Activated naive CD4-positive, alpha-beta T cell treated with anti-CD3 and anti-CD28 coated beads, Interleukin-2, amount 10 ng/mL, durations not matched to agents 7 days and 5 days (primary cell): ENCODE measurements at regions not wholly inside any gene's neighbourhood (a gene's known extent, or its start where the extent isn't known, plus 50 kb on each side); places are given as distances from the start of the nearest gene placed in this dataset.
"Not testable (repeated sequence)": the region's sequence is repeated elsewhere in the genome, so short reads cannot be mapped to it uniquely, and the experiment has no call there.

Source experiments
- CTCF ChIA-PET: fragments of 350-600 bp; sonication (Branson Sonifier 250); formaldehyde crosslinking; loops from one replicate; lab custom pipeline; 2021; ENCODE audit warnings: antibody characterized with exemption; lab: Charles Lee
- DNase-seq: peaks from one replicate; pipeline ENCODE4 v3.0.0-alpha.2; 2020
- H3K27ac Mint-ChIP-seq: one replicate; pipeline ENCODE4 v1.8.0; 2021; ENCODE audit warnings: mild to moderate bottlenecking, moderate library complexity, mixed read lengths
- H3K27me3 Mint-ChIP-seq: one replicate; pipeline ENCODE4 v1.8.0; 2021; ENCODE audit warnings: mild to moderate bottlenecking, mixed read lengths
- H3K36me3 Mint-ChIP-seq: one replicate; pipeline ENCODE4 v1.8.0; 2021; ENCODE audit warnings: mixed read lengths
- H3K4me1 Mint-ChIP-seq: one replicate; pipeline ENCODE4 v1.8.0; 2021; ENCODE audit warnings: mixed read lengths
- H3K4me3 Mint-ChIP-seq: one replicate; pipeline ENCODE4 v1.8.0; 2021; ENCODE audit warnings: mild to moderate bottlenecking, moderate library complexity, mixed read lengths
- H3K9me3 Mint-ChIP-seq: one replicate; pipeline ENCODE4 v1.8.0; 2021; ENCODE audit warnings: mixed read lengths

GRCh38 chr1:157315544-157315943, 177.3 kb upstream of the ETV3 start:
- Mint-ChIP-seq H3K36me3 (no peaks in the 10 kb centered on the region), H3K27ac (no peak overlapping the region), H3K4me3 (no peak overlapping the region), H3K9me3 (peaks cover 16% of the 10 kb centered on the region), H3K4me1 (no peaks in the 10 kb centered on the region), H3K27me3 (peaks cover 32% of the 10 kb centered on the region)
- DNase-seq, result no peak
- CTCF ChIA-PET, result no interaction called here

- no peak overlapping the region for H3K4me3 Mint-ChIP-seq
- H3K36me3 Mint-ChIP-seq, result no peaks in the 10 kb centered on the region
- H3K4me1 Mint-ChIP-seq, result no peaks in the 10 kb centered on the region
- no peak overlapping the region for H3K27ac Mint-ChIP-seq
- peaks cover 13% of the 10 kb centered on the region for H3K9me3 Mint-ChIP-seq
- CTCF ChIA-PET, result no interaction called here
- peaks cover 35% of the 10 kb centered on the region for H3K27me3 Mint-ChIP-seq
- DNase-seq, result no peak
Observed at GRCh38 chr1:157314408-157314807, 176.2 kb upstream of the ETV3 start.

GRCh38 chr1:157313240-157313807, 175.1 kb upstream of the ETV3 start:
- Mint-ChIP-seq H3K27ac (no peak overlapping the region), H3K9me3 (peaks cover 7% of the 10 kb centered on the region), H3K4me3 (no peak overlapping the region), H3K4me1 (no peaks in the 10 kb centered on the region), H3K36me3 (no peaks in the 10 kb centered on the region), H3K27me3 (peaks cover 44% of the 10 kb centered on the region)
- CTCF ChIA-PET, result no interaction called here
- DNase-seq, result no peak

GRCh38 chr1:157312082-157312812, 174.1 kb upstream of the ETV3 start:
- CTCF ChIA-PET, result no interaction called here
- peaks cover 48% of the 10 kb centered on the region for H3K27me3 Mint-ChIP-seq
- peaks cover 1% of the 10 kb centered on the region for H3K9me3 Mint-ChIP-seq
- H3K4me3 Mint-ChIP-seq, result no peak overlapping the region
- no peak for DNase-seq
- no peak overlapping the region for H3K27ac Mint-ChIP-seq
- H3K36me3 Mint-ChIP-seq, result no peaks in the 10 kb centered on the region
- H3K4me1 Mint-ChIP-seq, result no peaks in the 10 kb centered on the region

DNA sequence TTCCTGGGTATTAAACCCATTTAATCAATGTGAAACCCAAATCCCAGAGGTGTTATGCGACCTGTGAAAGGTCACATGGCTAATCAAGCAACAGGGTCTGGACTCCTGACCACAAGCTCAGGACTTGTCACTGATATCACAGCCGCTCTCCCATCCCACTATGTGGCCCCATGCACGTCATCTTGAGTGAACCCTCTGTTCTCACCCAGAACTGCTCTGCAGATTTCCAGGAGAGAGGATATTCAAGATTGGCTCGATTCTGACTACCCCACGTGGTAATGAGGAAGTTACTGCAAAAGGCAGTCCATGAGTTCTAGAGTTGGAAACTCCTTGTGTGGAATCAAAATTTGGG, 173.5 kb upstream of the ETV3 start:
- Mint-ChIP-seq H3K36me3 (no peaks in the 10 kb centered on the region), H3K4me3 (no peak overlapping the region), H3K9me3 (peaks cover 1% of the 10 kb centered on the region), H3K4me1 (no peaks in the 10 kb centered on the region), H3K27ac (no peak overlapping the region), H3K27me3 (peaks cover 53% of the 10 kb centered on the region)
- CTCF ChIA-PET, result no interaction called here
- DNase-seq, result no peak

- H3K4me3 Mint-ChIP-seq, H3K4me1 Mint-ChIP-seq, H3K9me3 Mint-ChIP-seq, CTCF ChIA-PET, DNase-seq, H3K36me3 Mint-ChIP-seq, H3K27ac Mint-ChIP-seq: not testable (repeated sequence)
- peaks cover 53% of the 10 kb centered on the region for H3K27me3 Mint-ChIP-seq
Observed at GRCh38 chr1:157310805-157311729, 172.9 kb upstream of the ETV3 start.

DNA sequence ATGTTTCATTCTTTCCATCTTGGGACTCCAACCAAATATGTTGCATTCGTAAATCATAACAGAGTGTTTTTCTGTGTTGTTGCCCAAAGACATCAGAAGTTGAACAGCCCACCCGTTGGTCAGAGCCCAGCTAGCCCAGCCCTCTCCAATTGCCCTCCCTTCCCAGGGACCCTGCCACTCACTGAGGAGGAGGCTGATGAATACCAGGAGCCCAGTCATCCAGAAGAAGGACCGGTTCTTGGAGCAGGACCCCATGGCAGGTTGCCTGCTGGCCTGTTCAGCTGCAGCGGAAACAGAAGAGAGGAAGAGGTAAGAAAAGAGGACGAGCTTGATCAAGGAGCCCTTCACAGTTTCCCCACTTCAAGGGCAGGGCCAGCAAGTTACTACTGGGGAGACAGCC, 172.2 kb upstream of the ETV3 start:
- H3K36me3 Mint-ChIP-seq, result no peaks in the 10 kb centered on the region
- CTCF ChIA-PET, result no interaction called here
- no peaks in the 10 kb centered on the region for H3K9me3 Mint-ChIP-seq
- no peak overlapping the region for H3K27ac Mint-ChIP-seq
- DNase-seq, result no peak
- H3K27me3 Mint-ChIP-seq, result peaks cover 50% of the 10 kb centered on the region
- H3K4me1 Mint-ChIP-seq, result no peaks in the 10 kb centered on the region
- H3K4me3 Mint-ChIP-seq, result no peak overlapping the region

- no peaks in the 10 kb centered on the region for H3K9me3 Mint-ChIP-seq
- H3K4me3 Mint-ChIP-seq, result no peak overlapping the region
- CTCF ChIA-PET, result no interaction called here
- DNase-seq, result no peak
- no peak overlapping the region for H3K27ac Mint-ChIP-seq
- no peaks in the 10 kb centered on the region for H3K4me1 Mint-ChIP-seq
- peaks cover 40% of the 10 kb centered on the region for H3K27me3 Mint-ChIP-seq
- H3K36me3 Mint-ChIP-seq, result no peaks in the 10 kb centered on the region
Observed at GRCh38 chr1:157307491-157307890, 169.3 kb upstream of the ETV3 start.

- Mint-ChIP-seq H3K27me3 (peaks cover 35% of the 10 kb centered on the region), H3K4me1 (no peaks in the 10 kb centered on the region), H3K27ac (no peak overlapping the region), H3K36me3 (no peaks in the 10 kb centered on the region), H3K9me3 (no peaks in the 10 kb centered on the region), H3K4me3 (no peak overlapping the region)
- CTCF ChIA-PET, result no interaction called here
- DNase-seq, result no peak
Observed at GRCh38 chr1:157306896-157307295, 168.7 kb upstream of the ETV3 start.

DNA sequence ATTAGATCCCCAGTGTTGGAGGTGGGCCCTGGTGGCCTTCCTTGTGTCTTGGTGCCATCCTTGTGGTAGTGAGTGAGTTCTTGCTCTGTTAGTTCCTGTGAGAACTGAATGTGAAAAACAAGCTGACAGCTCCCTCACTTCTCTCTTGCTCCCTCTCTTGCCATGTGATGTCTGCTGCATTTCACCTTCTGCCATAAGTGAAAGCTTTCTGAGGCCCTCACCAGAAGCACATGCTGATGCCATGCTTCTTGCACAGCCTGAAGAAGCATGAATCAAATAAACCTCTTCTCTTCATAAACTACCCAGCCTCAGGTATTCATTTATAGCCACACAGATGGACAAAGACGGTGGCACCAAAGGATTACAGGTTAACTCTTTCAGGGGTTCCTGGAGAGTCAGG, 166.1 kb upstream of the ETV3 start:
- no peaks in the 10 kb centered on the region for H3K9me3 Mint-ChIP-seq
- no peak for DNase-seq
- H3K27ac Mint-ChIP-seq, result no peak overlapping the region
- no peaks in the 10 kb centered on the region for H3K36me3 Mint-ChIP-seq
- peaks cover 23% of the 10 kb centered on the region for H3K27me3 Mint-ChIP-seq
- no peak overlapping the region for H3K4me3 Mint-ChIP-seq
- H3K4me1 Mint-ChIP-seq, result no peaks in the 10 kb centered on the region
- CTCF ChIA-PET, result no interaction called here

DNA sequence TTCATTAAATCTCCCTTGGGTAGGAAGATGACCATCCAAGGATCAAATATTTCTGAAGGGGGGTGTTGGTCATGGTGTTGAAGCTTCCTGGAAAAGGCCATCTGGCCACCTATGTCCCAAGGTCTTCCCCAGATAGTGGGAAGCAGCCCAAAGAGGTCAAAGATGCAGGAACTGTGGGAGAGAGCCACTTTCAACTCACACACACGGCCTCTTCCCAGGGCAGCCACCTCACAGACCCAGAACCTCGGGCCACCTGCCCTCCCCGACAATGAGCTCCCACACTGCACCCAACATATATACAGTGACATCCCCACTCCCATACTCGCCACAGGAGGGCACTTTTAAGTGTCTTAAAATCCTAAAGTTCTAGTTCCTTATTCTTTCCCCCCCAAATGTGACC, 164.5 kb upstream of the ETV3 start:
- Mint-ChIP-seq H3K27me3 (peaks cover 12% of the 10 kb centered on the region), H3K27ac (no peak overlapping the region)

DNA sequence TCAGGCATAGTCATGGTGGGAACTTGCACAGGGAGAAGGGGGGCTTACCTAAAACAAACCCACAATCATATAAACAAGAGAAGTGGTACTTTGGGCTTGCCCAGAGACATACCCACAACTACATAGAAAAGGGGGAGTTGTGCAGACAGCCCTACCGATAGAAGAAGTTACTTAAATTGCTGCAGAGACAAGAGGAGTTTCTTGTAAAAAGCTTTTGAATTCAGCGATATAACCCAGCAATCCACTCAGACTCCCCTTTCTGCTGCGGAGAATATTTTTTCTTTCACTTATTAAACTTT, 164.0 kb upstream of the ETV3 start:
- no peaks in the 10 kb centered on the region for H3K4me1 Mint-ChIP-seq
- no peak overlapping the region for H3K27ac Mint-ChIP-seq
- H3K4me3 Mint-ChIP-seq, result no peak overlapping the region
- peaks cover 9% of the 10 kb centered on the region for H3K27me3 Mint-ChIP-seq
- H3K9me3 Mint-ChIP-seq, result no peaks in the 10 kb centered on the region
- CTCF ChIA-PET, result no interaction called here
- H3K36me3 Mint-ChIP-seq, result no peaks in the 10 kb centered on the region
- no peak for DNase-seq

More for the DNA sequence above, 164.5 kb upstream of the ETV3 start:
- Mint-ChIP-seq H3K9me3 (no peaks in the 10 kb centered on the region), H3K36me3 (no peaks in the 10 kb centered on the region), H3K4me3 (no peak overlapping the region), H3K4me1 (no peaks in the 10 kb centered on the region)
- CTCF ChIA-PET, result no interaction called here
- DNase-seq, result no peak

- Mint-ChIP-seq H3K4me3 (no peak overlapping the region), H3K27me3 (peaks cover 4% of the 10 kb centered on the region), H3K27ac (no peak overlapping the region), H3K9me3 (no peaks in the 10 kb centered on the region), H3K4me1 (no peaks in the 10 kb centered on the region), H3K36me3 (no peaks in the 10 kb centered on the region)
- no peak for DNase-seq
- CTCF ChIA-PET, result no interaction called here
Observed at GRCh38 chr1:157301477-157302198, 163.4 kb upstream of the ETV3 start.

DNA sequence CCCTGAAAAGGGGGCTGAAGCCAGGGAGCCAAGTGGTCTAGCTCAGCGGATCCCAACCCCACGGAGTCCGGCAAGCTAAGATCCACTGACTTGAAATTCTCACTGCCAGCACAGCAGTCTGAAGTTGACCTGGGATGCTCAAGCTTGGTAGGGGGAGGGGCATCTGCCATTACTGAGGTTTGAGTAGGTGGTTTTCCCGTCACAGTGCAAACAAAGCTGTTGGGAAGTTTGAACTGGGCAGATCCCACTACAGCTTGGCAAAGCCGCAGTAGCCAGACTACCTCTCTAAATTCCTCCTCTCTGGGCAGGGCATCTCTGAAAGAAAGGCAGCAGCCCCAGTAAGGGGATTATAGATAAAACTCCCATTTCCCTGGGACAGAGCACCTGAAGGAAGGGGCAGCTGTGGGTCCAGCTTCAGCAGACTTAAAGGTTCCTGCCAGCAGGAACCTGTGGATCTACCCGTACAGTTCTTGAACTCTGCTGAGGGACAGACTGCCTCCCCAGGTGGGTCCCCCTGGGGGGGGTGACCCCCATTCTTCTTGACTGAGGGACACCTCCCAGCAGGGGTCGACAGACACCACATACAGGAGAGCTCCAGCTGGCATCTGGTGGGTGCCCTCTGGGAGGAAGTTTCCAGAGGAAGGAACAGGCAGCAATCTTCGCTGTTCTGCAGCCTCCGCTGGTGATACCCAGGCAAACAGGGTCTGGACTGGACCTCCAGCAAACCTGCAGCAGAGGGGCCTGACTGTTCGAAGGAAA, 156.4 kb upstream of the ETV3 start:
- H3K9me3 Mint-ChIP-seq, H3K4me3 Mint-ChIP-seq, H3K27me3 Mint-ChIP-seq, H3K4me1 Mint-ChIP-seq, H3K36me3 Mint-ChIP-seq, DNase-seq, CTCF ChIA-PET, H3K27ac Mint-ChIP-seq: not testable (repeated sequence)
